DOHH2 (cell line): ENCODE measurements at regions not wholly inside any gene's neighbourhood (a gene's known extent, or its start where the extent isn't known, plus 50 kb on each side); places are given as distances from the start of the nearest gene placed in this dataset.

ENCODE experiments used
- EZH2phosphoT487 ChIP-seq: fragments of 200-600 bp; sonication (generic); IDR thresholded peaks from 2 replicates; pipeline ENCODE4 v1.6.1; 2017; ENCODE audit warnings: borderline replicate concordance, mild to moderate bottlenecking, antibody characterized with exemption, low read length, moderate library complexity, mixed read lengths
- TF ChIP-seq, protein P1 (sequence below): fragments of 200-600 bp; sonication (generic); IDR thresholded peaks from one replicate; pipeline ENCODE4 v1.5.1; 2014; ENCODE audit warnings: antibody characterized with exemption, mild to moderate bottlenecking, low read depth, low read length; ENCODE audit not compliant: poor library complexity, severe bottlenecking

GRCh38 chr6:157760137-157760536 is 62.9 kb upstream of the SNX9 start:
- TF ChIP-seq EZH2phosphoT487, result no peak
- TF ChIP-seq, protein P1, sequence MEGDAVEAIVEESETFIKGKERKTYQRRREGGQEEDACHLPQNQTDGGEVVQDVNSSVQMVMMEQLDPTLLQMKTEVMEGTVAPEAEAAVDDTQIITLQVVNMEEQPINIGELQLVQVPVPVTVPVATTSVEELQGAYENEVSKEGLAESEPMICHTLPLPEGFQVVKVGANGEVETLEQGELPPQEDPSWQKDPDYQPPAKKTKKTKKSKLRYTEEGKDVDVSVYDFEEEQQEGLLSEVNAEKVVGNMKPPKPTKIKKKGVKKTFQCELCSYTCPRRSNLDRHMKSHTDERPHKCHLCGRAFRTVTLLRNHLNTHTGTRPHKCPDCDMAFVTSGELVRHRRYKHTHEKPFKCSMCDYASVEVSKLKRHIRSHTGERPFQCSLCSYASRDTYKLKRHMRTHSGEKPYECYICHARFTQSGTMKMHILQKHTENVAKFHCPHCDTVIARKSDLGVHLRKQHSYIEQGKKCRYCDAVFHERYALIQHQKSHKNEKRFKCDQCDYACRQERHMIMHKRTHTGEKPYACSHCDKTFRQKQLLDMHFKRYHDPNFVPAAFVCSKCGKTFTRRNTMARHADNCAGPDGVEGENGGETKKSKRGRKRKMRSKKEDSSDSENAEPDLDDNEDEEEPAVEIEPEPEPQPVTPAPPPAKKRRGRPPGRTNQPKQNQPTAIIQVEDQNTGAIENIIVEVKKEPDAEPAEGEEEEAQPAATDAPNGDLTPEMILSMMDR, result peak; percentile 5
